Right lobe of liver (tissue), 6 donors: ENCODE measurements at regions not wholly inside any gene's neighbourhood (a gene's known extent, or its start where the extent isn't known, plus 50 kb on each side); places are given as distances from the start of the nearest gene placed in this dataset.

Experiments used
- ATAC-seq, 4 donors: fragments of 200-7000 bp; cut with Tn5 transposase; one replicate each; pipeline ENCODE4 v1.9.1; 2020; ENCODE audit warnings: mild to moderate bottlenecking in 4 of 4, moderate library complexity in 4 of 4
- DNase-seq, 3 donors: peaks; one replicate each; pipeline ENCODE4 v3.0.0-alpha.2; 2020
- H3K27ac ChIP-seq, 3 donors: fragments of 200-600 bp; one replicate each; pipeline ENCODE4 v1.8.0; 2022
- H3K27me3 ChIP-seq, 2 donors: fragments of 200-600 bp; one replicate each; pipeline ENCODE4 v1.8.0; 2022
- H3K36me3 ChIP-seq, 4 donors: fragments of 200-600 bp; sonication (generic) in 1 of 4; one replicate each; pipeline versions ENCODE4 v1.5.1 to v1.8.0; 2017 to 2022; ENCODE audit warnings: control low read depth in 1 of 4
- H3K4me1 ChIP-seq, 4 donors: fragments of 200-600 bp; sonication (generic) in 1 of 4; one replicate each; pipeline versions ENCODE4 v1.5.1 to v1.8.0; 2017 to 2022; ENCODE audit warnings: control low read depth in 1 of 4
- H3K4me3 ChIP-seq, 3 donors: fragments of 200-600 bp; one replicate each; pipeline ENCODE4 v1.8.0; 2022
- H3K9me3 ChIP-seq, 4 donors: fragments of 200-600 bp; sonication (generic) in 1 of 4; one replicate each; pipeline versions ENCODE4 v1.5.1 to v1.8.0; 2017 to 2022; ENCODE audit warnings: control low read depth in 1 of 4
- CTCF ChIP-seq, 4 donors: fragments of 200-600 bp in 3 of 4; fragments of 450-650 bp in 1 of 4; IDR thresholded peaks; one replicate each; pipeline versions ENCODE4 v1.5.1 to v1.8.0; 2016 to 2022; ENCODE audit warnings: antibody characterized with exemption in 4 of 4, mild to moderate bottlenecking in 2 of 4
- POLR2A ChIP-seq: fragments of 450-650 bp; IDR thresholded peaks from one replicate; pipeline ENCODE4 v1.6.1; 2017; ENCODE audit warnings: antibody characterized with exemption, mild to moderate bottlenecking
- WGBS: methylation state at CpG from one replicate; pipeline ENCODE4 v1.1.6; 2018; ENCODE audit warnings: low coverage, low lambda C conversion rate; ENCODE audit not compliant: insufficient coverage; ENCODE audit errors: missing lambda C conversion rate; 5-methylcytosine and 5-hydroxymethylcytosine counted together
- intact Hi-C, 2 donors: fragments of 100-400 bp; cut with DNase I; formaldehyde crosslinking; loops; one replicate each; pipeline versions ENCODE4 v1.11.2 to v1.14.1; 2022
- donor health status: DM: no; HTN: yes; CAD: no.
- donor health status: DM: no; HTN: no; CAD: no.
- donor health status: DM: no; HTN: no; CAD: no.
- donor health status: DM: no; HTN: yes; CAD: no.
- donor health status: DM: no; HTN: yes; CAD: no.

- no peak for TF ChIP-seq POLR2A
- no peak for TF ChIP-seq CTCF (IDR thresholded peaks at IDR 0.05)
- Histone ChIP-seq H3K27ac (no peak overlapping the region), H3K9me3 (no peaks in the 10 kb centered on the region), H3K36me3 (no peaks in the 10 kb centered on the region), H3K4me1 (no peaks in the 10 kb centered on the region), H3K4me3 (no peak overlapping the region), H3K27me3 (no peaks in the 10 kb centered on the region)
- 44% methylated on average over 2 of the region's 2 CpGs for WGBS
- intact Hi-C loops, result no loop called here
- ATAC-seq (no peak), DNase-seq (no peak)
These were observed 192.1 kb downstream of the GATA3 start for GRCh38 chr10:8246548-8246947.

GRCh38 chr10:8247191-8247590 is 192.7 kb downstream of the GATA3 start:
- WGBS, result no CpG with 5 or more reads among the region's 2 CpGs
- Histone ChIP-seq H3K4me1 (no peaks in the 10 kb centered on the region), H3K27ac (no peak overlapping the region), H3K36me3 (no peaks in the 10 kb centered on the region), H3K9me3 (no peaks in the 10 kb centered on the region), H3K27me3 (no peaks in the 10 kb centered on the region), H3K4me3 (no peak overlapping the region)
- intact Hi-C loops, result no loop called here
- ATAC-seq (no peak), DNase-seq (no peak)
- no peak for TF ChIP-seq CTCF (IDR thresholded peaks at IDR 0.05)
- TF ChIP-seq POLR2A, result no peak

- Histone ChIP-seq H3K27ac (no peak overlapping the region), H3K4me1 (no peaks in the 10 kb centered on the region), H3K36me3 (no peaks in the 10 kb centered on the region), H3K4me3 (no peak overlapping the region), H3K27me3 (no peaks in the 10 kb centered on the region), H3K9me3 (no peaks in the 10 kb centered on the region)
- DNase-seq (no peak), ATAC-seq (no peak)
- TF ChIP-seq POLR2A, result no peak
- TF ChIP-seq CTCF (IDR thresholded peaks at IDR 0.05), result no peak
- 56% methylated on average over 2 of the region's 2 CpGs for WGBS
- intact Hi-C loops, result no loop called here
These were observed 194.4 kb downstream of the GATA3 start for GRCh38 chr10:8248868-8249267.

- no peaks in the 10 kb centered on the region for H3K4me1 ChIP-seq
- WGBS, result 18% methylated on average over 1 of the region's 1 CpG
- H3K4me3 ChIP-seq, result no peak overlapping the region
- H3K27ac ChIP-seq, result no peak overlapping the region
- DNase-seq (no peak), ATAC-seq (no peak)
- no peak for TF ChIP-seq POLR2A
- TF ChIP-seq CTCF (IDR thresholded peaks at IDR 0.05), result no peak
- no peaks in the 10 kb centered on the region for H3K36me3 ChIP-seq
- no peaks in the 10 kb centered on the region for H3K9me3 ChIP-seq
- intact Hi-C loops, result no loop called here
- no peaks in the 10 kb centered on the region for H3K27me3 ChIP-seq
These were observed 199.9 kb downstream of the GATA3 start for GRCh38 chr10:8254350-8254749.

GRCh38 chr10:8255301-8255700 is 200.8 kb downstream of the GATA3 start:
- H3K9me3 ChIP-seq, result no peaks in the 10 kb centered on the region
- 38% methylated on average over 1 of the region's 1 CpG for WGBS
- no peaks in the 10 kb centered on the region for H3K36me3 ChIP-seq
- H3K4me3 ChIP-seq, result no peak overlapping the region
- ATAC-seq (no peak), DNase-seq (no peak)
- intact Hi-C loops, result no loop called here
- H3K27me3 ChIP-seq, result no peaks in the 10 kb centered on the region
- TF ChIP-seq POLR2A, result no peak
- TF ChIP-seq CTCF (IDR thresholded peaks at IDR 0.05), result no peak
- H3K27ac ChIP-seq, result no peak overlapping the region
- H3K4me1 ChIP-seq, result no peaks in the 10 kb centered on the region
